Ishikawa (cell line): ENCODE measurements at regions not wholly inside any gene's neighbourhood (a gene's known extent, or its start where the extent isn't known, plus 50 kb on each side); places are given as distances from the start of the nearest gene placed in this dataset.

Experiments used
- CEBPB ChIP-seq: IDR thresholded peaks from 2 replicates; pipeline ENCODE4 v1.6.1; 2012
- CREB1 ChIP-seq: IDR thresholded peaks from 2 replicates; pipeline ENCODE4 v1.6.1; 2012; ENCODE audit warnings: low read depth
- EGR1 ChIP-seq: IDR thresholded peaks from 2 replicates; pipeline ENCODE4 v1.6.1; 2012
- EP300 ChIP-seq: IDR thresholded peaks from 2 replicates; pipeline ENCODE4 v1.6.1; 2012; ENCODE audit warnings: borderline replicate concordance
- FOXM1 ChIP-seq: IDR thresholded peaks from 2 replicates; pipeline ENCODE4 v1.6.1; 2012; ENCODE audit warnings: low read depth, borderline replicate concordance
- MAX ChIP-seq: IDR thresholded peaks from 2 replicates; pipeline ENCODE4 v1.6.1; 2012
- NFIC ChIP-seq: IDR thresholded peaks from 2 replicates; pipeline ENCODE4 v1.6.1; 2012
- RAD21 ChIP-seq: IDR thresholded peaks from 2 replicates; pipeline ENCODE4 v1.6.1; 2012; ENCODE audit warnings: low read depth
- REST ChIP-seq: IDR thresholded peaks from 2 replicates; pipeline ENCODE4 v1.6.1; 2012; ENCODE audit warnings: low read depth, mild to moderate bottlenecking
- TAF1 ChIP-seq: IDR thresholded peaks from 2 replicates; pipeline ENCODE4 v1.6.1; 2012; ENCODE audit warnings: low read depth, mild to moderate bottlenecking
- TEAD4 ChIP-seq: IDR thresholded peaks from 2 replicates; pipeline ENCODE4 v1.6.1; 2012
- USF1 ChIP-seq: IDR thresholded peaks from 2 replicates; pipeline ENCODE4 v1.6.1; 2012
- YY1 ChIP-seq: IDR thresholded peaks from 2 replicates; pipeline ENCODE4 v1.6.1; 2012; ENCODE audit warnings: low read depth

GRCh38 chr22:27252282-27253049 is 549.1 kb downstream of the MN1 start:
- TF ChIP-seq MAX (no peak), EP300 (no peak), CEBPB (no peak), EGR1 (no peak), REST (no peak), TAF1 (no peak), USF1 (no peak), NFIC (no peak), RAD21 (no peak), YY1 (no peak), CREB1 (no peak), TEAD4 (no peak), FOXM1 (no peak)
